ENCODE measurements at regions not wholly inside any gene's neighbourhood (a gene's known extent, or its start where the extent isn't known, plus 50 kb on each side); places are given as distances from the start of the nearest gene placed in this dataset.

GRCh38 chr16:52621651-52622050, 74.7 kb upstream of the TOX3 start:
- POLR2A ChIA-PET: interaction anchor here (0.7 kb wide), 1 partner anchor 97 kb away, joined by 3 read pairs; no protein-coding TSS in a partner anchor
- DNase-seq (ENCODE audit: low read depth, low spot score) (no peak), FAIRE-seq (no peak), ATAC-seq (no peak)
- Histone ChIP-seq H3K27me3 (replicated peaks in 1 of 2; ENCODE audit: control insufficient read depth in 2 of 2, insufficient read depth in 2 of 2, low read length in 1 of 2) (no peaks in the 10 kb centered on the region), H3K9ac (ENCODE audit: control insufficient read depth, insufficient read depth, low read length) (no peak overlapping the region), H3K4me3 (no peak overlapping the region), H3K36me3 (ENCODE audit: control insufficient read depth in 2 of 2, insufficient read depth in 2 of 2, low read length in 1 of 2) (no peaks in the 10 kb centered on the region), H2AFZ (ENCODE audit: control insufficient read depth, low read depth, low read length) (no peak overlapping the region), H3K27ac (ENCODE audit: control insufficient read depth, insufficient read depth) (no peak overlapping the region), H3K4me2 (ENCODE audit: control insufficient read depth, insufficient read depth) (no peak overlapping the region), H4K20me1 (ENCODE audit: control insufficient read depth, insufficient read depth) (no peaks in the 10 kb centered on the region), H3K79me2 (ENCODE audit: control insufficient read depth, insufficient read depth, low read length) (no peaks in the 10 kb centered on the region), H3K4me1 (ENCODE audit: control insufficient read depth, insufficient read depth, low read length) (no peaks in the 10 kb centered on the region), H3K9me3 (replicated peaks; ENCODE audit: control insufficient read depth, insufficient read depth, low read length) (no peaks in the 10 kb centered on the region)
- intact Hi-C loops (cut with micrococcal nuclease; ENCODE audit: unreplicated experiment): no loop called here
- TF ChIP-seq ZBTB11 (CRISPR knock-in tag; IDR thresholded peaks at IDR 0.05): no peak
- no peak for TF ChIP-seq ZNF24 (IDR thresholded peaks at IDR 0.05)
- TF ChIP-seq KDM1A (IDR thresholded peaks at IDR 0.05; ENCODE audit: borderline replicate concordance): no peak
- no peak for TF ChIP-seq CEBPZ (IDR thresholded peaks at IDR 0.05; ENCODE audit: low read depth, low read length)
- TF ChIP-seq CEBPB (IDR thresholded peaks at IDR 0.05; ENCODE audit: borderline replicate concordance in 1 of 2, low read depth in 2 of 2, low read length in 2 of 2): no peak
- TF ChIP-seq MEF2A (IDR thresholded peaks at IDR 0.05; ENCODE audit: insufficient read depth, low read depth, low read length): no peak
- no peak for TF ChIP-seq FOXM1 (IDR thresholded peaks at IDR 0.05; ENCODE audit: low read depth, low read length)
- no peak for TF ChIP-seq NKRF (conservative IDR thresholded peaks at IDR 0.05)
- BruUV-seq (replicated peaks): no TSS peak
- RAD21 ChIA-PET (ENCODE audit: unreplicated experiment): no interaction called here
- in situ Hi-C loops (cut with MboI): no loop called here
- SMC1A ChIA-PET (ENCODE audit: uncharacterized antibody, unreplicated experiment): no interaction called here
- CTCF ChIA-PET: no interaction called here
- 25% methylated on average over 5 of the region's 5 CpGs for WGBS (ENCODE audit: insufficient coverage, insufficient replicate concordance, low lambda C conversion rate, missing lambda C conversion rate)

Measured in GM12878 (cell line).